IMR-90 (cell line): ENCODE measurements at regions not wholly inside any gene's neighbourhood (a gene's known extent, or its start where the extent isn't known, plus 50 kb on each side); places are given as distances from the start of the nearest gene placed in this dataset.

ENCODE experiments used
- ATAC-seq: fragments of 200-7000 bp; cut with Tn5 transposase; 2 replicates; pipeline ENCODE4 v1.9.1; 2020; ENCODE audit warnings: low read depth, mild to moderate bottlenecking, moderate library complexity
- BruUV-seq: library from RNA; stranded (reverse); fragments of 400-500 nt; replicated peaks from 2 replicates; lab custom pipeline; 2021; lab: Mats Ljungman, UMichigan
- CTCF ChIA-PET: fragments of 300-600 bp; formaldehyde crosslinking; extraction: SDS; loops from one replicate; lab custom pipeline; 2021; ENCODE audit warnings: antibody characterized with exemption; lab: Yijun Ruan, JAX
- POLR2A ChIA-PET: fragments of 300-600 bp; sonication (Branson Sonifier 250); formaldehyde crosslinking; loops from one replicate; lab custom pipeline; 2022; ENCODE audit warnings: antibody characterized with exemption; ENCODE audit not compliant: unreplicated experiment; lab: Charles Lee
- DNase-seq: peaks from one replicate; pipeline ENCODE4 v3.0.0; 2013
- H2AFZ ChIP-seq: replicated peaks from 2 replicates; pipeline ENCODE3; 2013; ENCODE audit warnings: low read length, mild to moderate bottlenecking; ENCODE audit not compliant: poor library complexity
- H2AK5ac ChIP-seq: 2 replicates; pipeline ENCODE4 v1.6.1; 2013; ENCODE audit warnings: low read depth, low read length, inconsistent platforms
- H2AK9ac ChIP-seq: replicated peaks from 2 replicates; pipeline ENCODE3; 2013; ENCODE audit warnings: mild to moderate bottlenecking, low read depth, low read length, moderate library complexity; ENCODE audit not compliant: poor library complexity
- H2BK120ac ChIP-seq: 2 replicates; pipeline ENCODE4 v1.6.1; 2013; ENCODE audit warnings: low read depth, low read length, inconsistent platforms
- H2BK15ac ChIP-seq: 3 replicates; pipeline ENCODE4 v1.6.1; 2013; ENCODE audit warnings: low read depth, low read length, inconsistent platforms
- H2BK20ac ChIP-seq: 2 replicates; pipeline ENCODE4 v1.6.1; 2013; ENCODE audit warnings: low read depth, mild to moderate bottlenecking, inconsistent platforms, low read length, moderate library complexity
- H2BK5ac ChIP-seq: 2 replicates; pipeline ENCODE4 v1.6.1; 2013; ENCODE audit warnings: mild to moderate bottlenecking, low read depth, low read length, inconsistent platforms; ENCODE audit not compliant: poor library complexity, severe bottlenecking
- H3K14ac ChIP-seq: replicated peaks from 2 replicates; pipeline ENCODE4 v1.6.1; 2013; ENCODE audit warnings: low read depth, low read length, inconsistent platforms
- H3K18ac ChIP-seq: 2 replicates; pipeline ENCODE4 v1.6.1; 2013; ENCODE audit warnings: low read depth, low read length, control low read depth
- H3K23ac ChIP-seq: 2 replicates; pipeline ENCODE4 v1.6.1; 2013; ENCODE audit warnings: low read depth, low read length, inconsistent platforms
- H3K27ac ChIP-seq: 2 replicates; pipeline ENCODE4 v1.5.1; 2013; ENCODE audit warnings: mild to moderate bottlenecking, control low read depth, low read length; ENCODE audit not compliant: insufficient read depth
- H3K27me3 ChIP-seq: 2 replicates; pipeline ENCODE4 v1.6.1; 2013; ENCODE audit warnings: low read length; ENCODE audit not compliant: control insufficient read depth, insufficient read depth
- H3K36me3 ChIP-seq: 2 replicates; pipeline ENCODE4 v1.6.1; 2013; ENCODE audit warnings: low read length, mixed read lengths; ENCODE audit not compliant: control insufficient read depth, insufficient read depth
- H3K4ac ChIP-seq: 2 replicates; pipeline ENCODE4 v1.6.1; 2013; ENCODE audit warnings: low read depth, low read length, inconsistent platforms
- H3K4me1 ChIP-seq: 2 replicates; pipeline ENCODE4 v1.6.1; 2013; ENCODE audit warnings: low read length, mixed read lengths; ENCODE audit not compliant: control insufficient read depth, insufficient read depth
- H3K4me2 ChIP-seq: 2 replicates; pipeline ENCODE4 v1.6.1; 2013; ENCODE audit warnings: low read depth, mild to moderate bottlenecking, control low read depth, low read length, moderate library complexity
- H3K4me3 ChIP-seq: 2 replicates; pipeline ENCODE4 v1.5.1; 2013; ENCODE audit warnings: low read depth, mild to moderate bottlenecking, control low read depth, low read length, moderate library complexity; ENCODE audit not compliant: insufficient read depth
- H3K56ac ChIP-seq: 2 replicates; pipeline ENCODE4 v1.6.1; 2013; ENCODE audit warnings: low read length, inconsistent platforms; ENCODE audit not compliant: insufficient read depth; ENCODE audit errors: extremely low read depth
- H3K79me1 ChIP-seq, 2 experiments: 2 replicates each; pipeline ENCODE4 v1.6.1; 2013; ENCODE audit warnings: low read length in 2 of 2, inconsistent platforms in 1 of 2, low read depth in 1 of 2
- H3K9ac ChIP-seq: 2 replicates; pipeline ENCODE4 v1.6.1; 2013; ENCODE audit warnings: low read depth, low read length, control low read depth
- H3K9me1 ChIP-seq: 2 replicates; pipeline ENCODE4 v1.6.1; 2013; ENCODE audit warnings: low read length, inconsistent platforms; ENCODE audit not compliant: insufficient read depth
- H3K9me3 ChIP-seq: 2 replicates; pipeline ENCODE4 v1.6.1; 2013; ENCODE audit warnings: low read length; ENCODE audit not compliant: control insufficient read depth, insufficient read depth
- H4K20me1 ChIP-seq: 2 replicates; pipeline ENCODE4 v1.6.1; 2013; ENCODE audit warnings: low read length, inconsistent platforms; ENCODE audit not compliant: insufficient read depth
- H4K5ac ChIP-seq: 2 replicates; pipeline ENCODE4 v1.6.1; 2013; ENCODE audit warnings: mild to moderate bottlenecking, low read depth, low read length, control low read depth
- H4K8ac ChIP-seq, 2 experiments: 2 replicates each; pipeline ENCODE4 v1.6.1; 2013; ENCODE audit warnings: low read depth in 2 of 2, low read length in 2 of 2, control low read depth in 1 of 2, inconsistent platforms in 1 of 2
- H4K91ac ChIP-seq: 2 replicates; pipeline ENCODE4 v1.6.1; 2013; ENCODE audit warnings: low read depth, low read length, inconsistent platforms; ENCODE audit not compliant: insufficient read depth
- CHD1 ChIP-seq: IDR thresholded peaks from 2 replicates; pipeline ENCODE4 v1.6.1; 2012; ENCODE audit warnings: low read depth, low read length, improper control_type of control experiment
- FOS ChIP-seq: fragments of 150-350 bp; IDR thresholded peaks from 2 replicates; pipeline ENCODE4 v1.6.1; 2016; ENCODE audit warnings: low read depth, low read length
- MAFK ChIP-seq: IDR thresholded peaks from 2 replicates; pipeline ENCODE4 v1.6.1; 2012; ENCODE audit warnings: low read depth, low read length, improper control_type of control experiment
- MXI1 ChIP-seq: IDR thresholded peaks from 2 replicates; pipeline ENCODE4 v1.6.1; 2012; ENCODE audit warnings: low read depth, mild to moderate bottlenecking, low read length, moderate library complexity, borderline replicate concordance
- POLR2A ChIP-seq: IDR thresholded peaks from 2 replicates; pipeline ENCODE4 v1.6.1; 2012; ENCODE audit warnings: mild to moderate bottlenecking, low read depth, low read length
- RAD21 ChIP-seq: IDR thresholded peaks from 2 replicates; pipeline ENCODE4 v1.6.1; 2012; ENCODE audit warnings: low read length, improper control_type of control experiment
- RFX5 ChIP-seq: IDR thresholded peaks from 2 replicates; pipeline ENCODE4 v1.8.0; 2012; ENCODE audit warnings: low read depth, mild to moderate bottlenecking, low read length, moderate library complexity
- SMC3 ChIP-seq: fragments of 150-350 bp; IDR thresholded peaks from 2 replicates; pipeline ENCODE4 v1.6.1; 2016; ENCODE audit warnings: low read depth, mild to moderate bottlenecking, antibody characterized with exemption, low read length, moderate library complexity
- WGBS, 2 experiments: methylation state at CpG; one replicate each; pipeline versions ENCODE4 v1.1.5 to v1.1.7; 2013; ENCODE audit warnings: missing lambda C conversion rate in 2 of 2; ENCODE audit not compliant: insufficient read length in 1 of 2; ENCODE audit errors: extremely low coverage in 2 of 2; 5-methylcytosine and 5-hydroxymethylcytosine counted together
- dilution Hi-C: fragments of 300-500 bp; cut with HindIII; formaldehyde crosslinking; loops from one replicate; pipeline ENCODE4 v1.14.3; 2018; ENCODE audit warnings: low sequenced_read_pairs; ENCODE audit not compliant: unreplicated experiment
- in situ Hi-C: fragments of 300-500 bp; cut with MboI; formaldehyde crosslinking; loops from 3 replicates; pipeline ENCODE4 v1.14.3; 2019; ENCODE audit warnings: low sequenced_read_pairs, inconsistent platforms, mixed read lengths
- intact Hi-C: fragments of 100-400 bp; cut with micrococcal nuclease; formaldehyde crosslinking; loops from 2 replicates; pipeline ENCODE4 v1.10.0; 2022
- TF ChIP-seq, protein P1 (sequence below): fragments of 150-350 bp; IDR thresholded peaks from 2 replicates; pipeline ENCODE4 v1.6.1; 2017; ENCODE audit warnings: mild to moderate bottlenecking, antibody characterized with exemption, low read length, low read depth
- TF ChIP-seq, protein P2 (sequence below): conservative IDR thresholded peaks from 2 replicates; pipeline ENCODE4 v1.5.1; 2012; ENCODE audit warnings: mild to moderate bottlenecking, low read depth, low read length, improper control_type of control experiment
- TF ChIP-seq, protein P3 (sequence below): fragments of 150-350 bp; IDR thresholded peaks from 2 replicates; pipeline ENCODE4 v1.6.1; 2016; ENCODE audit warnings: low read depth, mild to moderate bottlenecking, low read length, moderate library complexity, borderline replicate concordance

DNA sequence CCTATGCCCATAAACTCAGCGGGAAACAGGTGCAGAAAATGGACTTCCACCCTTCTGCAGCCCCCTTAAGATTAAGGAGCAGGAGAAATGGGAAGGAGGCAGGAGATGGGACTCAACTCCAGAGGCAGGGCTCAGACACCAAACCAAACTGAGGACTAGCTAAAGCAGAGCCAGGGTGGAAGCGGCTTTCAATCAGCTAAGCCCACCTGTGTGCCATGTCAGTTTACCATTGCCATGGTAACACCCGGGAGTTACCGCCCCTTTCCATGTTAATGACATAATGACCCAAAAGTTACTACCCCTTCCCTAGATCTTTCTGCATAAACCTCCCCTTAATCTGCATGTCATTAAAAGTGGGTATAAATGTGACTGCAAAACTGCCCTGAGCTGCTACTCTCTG, 653.5 kb downstream of the PTPRU start:
- no peak overlapping the region for H3K4me2 ChIP-seq
- dilution Hi-C loops (no loop called here), in situ Hi-C loops (no loop called here), intact Hi-C loops (no loop called here)
- no peak overlapping the region for H3K4ac ChIP-seq
- TF ChIP-seq, protein P1, sequence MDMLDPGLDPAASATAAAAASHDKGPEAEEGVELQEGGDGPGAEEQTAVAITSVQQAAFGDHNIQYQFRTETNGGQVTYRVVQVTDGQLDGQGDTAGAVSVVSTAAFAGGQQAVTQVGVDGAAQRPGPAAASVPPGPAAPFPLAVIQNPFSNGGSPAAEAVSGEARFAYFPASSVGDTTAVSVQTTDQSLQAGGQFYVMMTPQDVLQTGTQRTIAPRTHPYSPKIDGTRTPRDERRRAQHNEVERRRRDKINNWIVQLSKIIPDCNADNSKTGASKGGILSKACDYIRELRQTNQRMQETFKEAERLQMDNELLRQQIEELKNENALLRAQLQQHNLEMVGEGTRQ: no peak
- TF ChIP-seq MAFK: no peak
- no peak for TF ChIP-seq SMC3
- TF ChIP-seq FOS: no peak
- TF ChIP-seq, protein P2, sequence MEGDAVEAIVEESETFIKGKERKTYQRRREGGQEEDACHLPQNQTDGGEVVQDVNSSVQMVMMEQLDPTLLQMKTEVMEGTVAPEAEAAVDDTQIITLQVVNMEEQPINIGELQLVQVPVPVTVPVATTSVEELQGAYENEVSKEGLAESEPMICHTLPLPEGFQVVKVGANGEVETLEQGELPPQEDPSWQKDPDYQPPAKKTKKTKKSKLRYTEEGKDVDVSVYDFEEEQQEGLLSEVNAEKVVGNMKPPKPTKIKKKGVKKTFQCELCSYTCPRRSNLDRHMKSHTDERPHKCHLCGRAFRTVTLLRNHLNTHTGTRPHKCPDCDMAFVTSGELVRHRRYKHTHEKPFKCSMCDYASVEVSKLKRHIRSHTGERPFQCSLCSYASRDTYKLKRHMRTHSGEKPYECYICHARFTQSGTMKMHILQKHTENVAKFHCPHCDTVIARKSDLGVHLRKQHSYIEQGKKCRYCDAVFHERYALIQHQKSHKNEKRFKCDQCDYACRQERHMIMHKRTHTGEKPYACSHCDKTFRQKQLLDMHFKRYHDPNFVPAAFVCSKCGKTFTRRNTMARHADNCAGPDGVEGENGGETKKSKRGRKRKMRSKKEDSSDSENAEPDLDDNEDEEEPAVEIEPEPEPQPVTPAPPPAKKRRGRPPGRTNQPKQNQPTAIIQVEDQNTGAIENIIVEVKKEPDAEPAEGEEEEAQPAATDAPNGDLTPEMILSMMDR: no peak
- TF ChIP-seq RAD21: no peak
- TF ChIP-seq, protein P3, sequence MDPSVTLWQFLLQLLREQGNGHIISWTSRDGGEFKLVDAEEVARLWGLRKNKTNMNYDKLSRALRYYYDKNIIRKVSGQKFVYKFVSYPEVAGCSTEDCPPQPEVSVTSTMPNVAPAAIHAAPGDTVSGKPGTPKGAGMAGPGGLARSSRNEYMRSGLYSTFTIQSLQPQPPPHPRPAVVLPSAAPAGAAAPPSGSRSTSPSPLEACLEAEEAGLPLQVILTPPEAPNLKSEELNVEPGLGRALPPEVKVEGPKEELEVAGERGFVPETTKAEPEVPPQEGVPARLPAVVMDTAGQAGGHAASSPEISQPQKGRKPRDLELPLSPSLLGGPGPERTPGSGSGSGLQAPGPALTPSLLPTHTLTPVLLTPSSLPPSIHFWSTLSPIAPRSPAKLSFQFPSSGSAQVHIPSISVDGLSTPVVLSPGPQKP: no peak
- no peak for TF ChIP-seq MXI1
- no peak for TF ChIP-seq RFX5
- TF ChIP-seq POLR2A: no peak
- TF ChIP-seq CHD1: no peak
- no peaks in the 10 kb centered on the region for H3K36me3 ChIP-seq
- no peak overlapping the region for H3K27ac ChIP-seq
- H2AK9ac ChIP-seq: no peak overlapping the region
- H3K18ac ChIP-seq: no peak overlapping the region
- H4K20me1 ChIP-seq: no peaks in the 10 kb centered on the region
- no peak overlapping the region for H4K91ac ChIP-seq
- no peaks in the 10 kb centered on the region for H3K79me1 ChIP-seq
- H3K4me1 ChIP-seq: no peaks in the 10 kb centered on the region
- H3K9ac ChIP-seq: no peak overlapping the region
- CTCF ChIA-PET: interaction anchor here (1.0 kb wide), 1 partner anchor 12 kb away, joined by 10 read pairs; no protein-coding TSS in a partner anchor
- H3K56ac ChIP-seq: no peak overlapping the region
- ATAC-seq: no peak
- no peak for DNase-seq
- H2BK20ac ChIP-seq: no peak overlapping the region
- no peak overlapping the region for H3K23ac ChIP-seq
- no peak overlapping the region for H3K14ac ChIP-seq
- H4K5ac ChIP-seq: no peak overlapping the region
- no peak overlapping the region for H2AFZ ChIP-seq
- no peaks in the 10 kb centered on the region for H3K27me3 ChIP-seq
- no peaks in the 10 kb centered on the region for H3K9me1 ChIP-seq
- H3K4me3 ChIP-seq: no peak overlapping the region
- no CpG with 5 or more reads among the region's 4 CpGs for WGBS, 2 experiments
- H2AK5ac ChIP-seq: no peak overlapping the region
- no peak overlapping the region for H2BK120ac ChIP-seq
- no peak overlapping the region for H2BK5ac ChIP-seq
- POLR2A ChIA-PET: no interaction called here
- no peaks in the 10 kb centered on the region for H3K9me3 ChIP-seq
- no TSS peak for BruUV-seq
- H4K8ac ChIP-seq: no peak overlapping the region
- no peak overlapping the region for H2BK15ac ChIP-seq
